Calu3 (cell line): ENCODE measurements at regions not wholly inside any gene's neighbourhood (a gene's known extent, or its start where the extent isn't known, plus 50 kb on each side); places are given as distances from the start of the nearest gene placed in this dataset.

Source experiments
- BruUV-seq: library from RNA; stranded (reverse); fragments of 400-500 nt; replicated peaks from 2 replicates; lab custom pipeline; 2021; lab: Mats Ljungman, UMichigan
- CTCF ChIA-PET: fragments of 300-600 bp; sonication (Branson Sonifier 250); formaldehyde crosslinking; loops from one replicate; lab custom pipeline; 2022; ENCODE audit warnings: antibody characterized with exemption; lab: Charles Lee
- DNase-seq: peaks from one replicate; pipeline ENCODE4 v3.0.0; 2022
- H3K27ac Mint-ChIP-seq: one replicate; pipeline ENCODE4 v1.8.0; 2022; ENCODE audit warnings: mixed read lengths; ENCODE audit not compliant: unreplicated experiment
- H3K27me3 Mint-ChIP-seq: one replicate; pipeline ENCODE4 v1.8.0; 2022; ENCODE audit warnings: mixed read lengths; ENCODE audit not compliant: unreplicated experiment
- H3K36me3 Mint-ChIP-seq: one replicate; pipeline ENCODE4 v1.8.0; 2022; ENCODE audit warnings: mild to moderate bottlenecking, moderate library complexity, mixed read lengths; ENCODE audit not compliant: insufficient read depth, unreplicated experiment
- H3K4me1 Mint-ChIP-seq: one replicate; pipeline ENCODE4 v1.8.0; 2022; ENCODE audit warnings: mild to moderate bottlenecking, low read depth, mixed read lengths; ENCODE audit not compliant: unreplicated experiment
- H3K4me3 Mint-ChIP-seq: one replicate; pipeline ENCODE4 v1.8.0; 2022; ENCODE audit warnings: mild to moderate bottlenecking, low read depth, moderate library complexity, mixed read lengths; ENCODE audit not compliant: unreplicated experiment
- H3K9me3 Mint-ChIP-seq: one replicate; pipeline ENCODE4 v1.8.0; 2022; ENCODE audit warnings: low read depth, mixed read lengths; ENCODE audit not compliant: unreplicated experiment
- CTCF ChIP-seq: fragments of 200-600 bp; IDR thresholded peaks from one replicate; pipeline ENCODE4 v1.8.0; 2022; ENCODE audit warnings: antibody characterized with exemption; ENCODE audit not compliant: unreplicated experiment
- intact Hi-C: fragments of 100-400 bp; cut with micrococcal nuclease; formaldehyde crosslinking; loops from one replicate; pipeline ENCODE4 v1.10.0; 2022; ENCODE audit not compliant: unreplicated experiment

DNA sequence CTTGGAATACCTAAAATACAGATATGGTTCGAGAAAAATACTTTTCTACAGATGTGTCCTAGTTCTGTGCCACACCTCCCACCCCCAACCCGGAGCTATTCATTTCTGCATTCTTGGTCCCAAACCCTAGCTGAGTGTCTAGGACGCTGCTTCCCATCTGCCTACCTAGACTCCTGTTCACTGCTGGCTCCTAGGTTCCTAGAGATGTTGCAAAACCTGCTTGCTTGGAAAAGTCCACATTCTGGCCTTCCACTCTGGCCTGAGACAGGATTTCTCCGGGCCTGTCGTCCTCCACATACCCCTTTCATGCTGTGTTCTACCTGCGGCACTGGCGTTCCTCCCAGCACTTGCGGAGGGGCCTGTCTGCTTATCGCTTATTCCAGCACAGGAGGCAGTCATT is 165.8 kb upstream of the CTTNBP2NL start:
- intact Hi-C loops, result no loop called here
- CTCF ChIA-PET, result no interaction called here
- no TSS peak for BruUV-seq
- no peaks in the 10 kb centered on the region for H3K4me1 Mint-ChIP-seq
- no peak overlapping the region for H3K27ac Mint-ChIP-seq
- H3K9me3 Mint-ChIP-seq, result peaks cover 3% of the 10 kb centered on the region
- H3K4me3 Mint-ChIP-seq, result no peak overlapping the region
- H3K36me3 Mint-ChIP-seq, result no peaks in the 10 kb centered on the region
- DNase-seq, result no peak
- no peak for TF ChIP-seq CTCF
- peaks cover 34% of the 10 kb centered on the region for H3K27me3 Mint-ChIP-seq

DNA sequence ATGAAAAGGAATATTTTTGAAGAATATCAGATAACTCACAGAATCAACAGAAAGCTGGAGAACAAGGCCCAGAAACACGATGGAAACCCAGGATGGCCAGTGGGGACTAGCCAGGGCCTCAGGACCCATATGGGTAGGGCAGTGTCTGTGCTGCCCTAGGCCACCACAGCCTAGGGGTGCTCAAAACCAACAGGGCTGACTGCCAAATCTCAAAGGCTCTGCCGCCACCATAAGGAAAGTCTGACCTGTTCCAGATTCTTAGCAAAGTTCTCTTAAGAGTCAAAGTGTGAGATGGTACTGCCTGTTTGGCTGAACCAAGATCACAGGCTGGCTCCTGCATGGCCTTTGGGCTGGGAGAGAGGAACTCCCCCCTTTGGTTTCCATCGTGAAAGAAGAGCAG is 164.7 kb upstream of the CTTNBP2NL start:
- Mint-ChIP-seq H3K27ac (no peak overlapping the region), H3K36me3 (no peaks in the 10 kb centered on the region), H3K4me3 (no peak overlapping the region), H3K4me1 (no peaks in the 10 kb centered on the region), H3K9me3 (peaks cover 3% of the 10 kb centered on the region), H3K27me3 (peaks cover 39% of the 10 kb centered on the region)
- no TSS peak for BruUV-seq
- intact Hi-C loops, result no loop called here
- CTCF ChIA-PET, result no interaction called here
- no peak for TF ChIP-seq CTCF
- DNase-seq, result no peak

GRCh38 chr1:112232848-112233247 is 163.2 kb upstream of the CTTNBP2NL start:
- Mint-ChIP-seq H3K27me3 (peaks cover 39% of the 10 kb centered on the region), H3K36me3 (no peaks in the 10 kb centered on the region), H3K4me1 (peaks cover 3% of the 10 kb centered on the region), H3K27ac (no peak overlapping the region), H3K9me3 (no peaks in the 10 kb centered on the region), H3K4me3 (no peak overlapping the region)
- TF ChIP-seq CTCF, result no peak
- intact Hi-C loops, result no loop called here
- DNase-seq, result no peak
- CTCF ChIA-PET, result interaction anchor here (0.6 kb wide), 1 partner anchor 31 kb away, joined by 7 read pairs; no protein-coding TSS in a partner anchor
- no TSS peak for BruUV-seq

DNA sequence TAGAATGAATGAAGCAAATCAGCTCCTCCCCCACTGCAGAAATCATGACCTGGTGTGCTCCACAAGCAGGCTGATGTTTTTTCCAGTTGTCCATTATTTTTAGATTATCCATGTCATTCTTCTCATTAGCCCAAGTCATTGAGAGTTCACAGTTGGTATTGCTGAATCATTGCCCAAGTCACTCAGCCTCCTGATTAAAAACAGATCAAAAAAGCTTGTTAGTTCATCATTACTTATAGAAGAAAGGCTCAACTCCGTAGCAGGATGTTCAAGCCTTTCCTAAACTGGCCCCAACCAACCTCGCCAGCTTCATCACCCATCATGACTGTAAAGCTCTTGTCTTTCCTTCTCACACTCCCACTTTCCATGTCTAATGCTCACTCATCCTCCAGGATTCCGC is 161.3 kb upstream of the CTTNBP2NL start:
- Mint-ChIP-seq H3K4me3 (no peak overlapping the region), H3K36me3 (no peaks in the 10 kb centered on the region), H3K9me3 (no peaks in the 10 kb centered on the region), H3K27ac (no peak overlapping the region), H3K27me3 (peaks cover 39% of the 10 kb centered on the region), H3K4me1 (peaks cover 15% of the 10 kb centered on the region)
- intact Hi-C loops, result no loop called here
- TF ChIP-seq CTCF, result no peak
- no TSS peak for BruUV-seq
- DNase-seq, result no peak
- CTCF ChIA-PET, result no interaction called here
